HEK293T (cell line): ENCODE measurements at regions not wholly inside any gene's neighbourhood (a gene's known extent, or its start where the extent isn't known, plus 50 kb on each side); places are given as distances from the start of the nearest gene placed in this dataset.

ENCODE experiments used
- CTCF ChIA-PET: fragments of 350-600 bp; formaldehyde crosslinking; extraction: SDS; loops from one replicate; lab custom pipeline; 2021; ENCODE audit warnings: antibody characterized with exemption, inconsistent platforms; lab: Yijun Ruan, JAX
- POLR2A ChIA-PET: fragments of 350-600 bp; formaldehyde crosslinking; extraction: SDS; loops from one replicate; lab custom pipeline; 2020; ENCODE audit warnings: antibody characterized with exemption, inconsistent platforms; lab: Yijun Ruan, JAX
- DNase-seq: peaks from one replicate; pipeline ENCODE4 v3.0.0; 2012; ENCODE audit warnings: mixed read lengths; ENCODE audit errors: extremely low spot score
- ARNT ChIP-seq: fragments of 450-650 bp; IDR thresholded peaks from 2 replicates; pipeline ENCODE4 v1.6.1; 2017; ENCODE audit warnings: mild to moderate bottlenecking
- BHLHE40 ChIP-seq: fragments of 450-650 bp; IDR thresholded peaks from 2 replicates; pipeline ENCODE4 v1.6.1; 2016; ENCODE audit warnings: mild to moderate bottlenecking, moderate library complexity, borderline replicate concordance
- CTBP1 ChIP-seq: fragments of 450-650 bp; IDR thresholded peaks from 2 replicates; pipeline ENCODE4 v1.6.1; 2016; ENCODE audit warnings: borderline replicate concordance
- ELF4 ChIP-seq: fragments of 450-650 bp; IDR thresholded peaks from 2 replicates; pipeline ENCODE4 v1.6.1; 2017; ENCODE audit warnings: antibody characterized with exemption
- FOXA1 ChIP-seq: fragments of 450-650 bp; IDR thresholded peaks from 2 replicates; pipeline ENCODE4 v1.6.1; 2016; ENCODE audit warnings: mild to moderate bottlenecking
- FOXK2 ChIP-seq: fragments of 450-650 bp; IDR thresholded peaks from 2 replicates; pipeline ENCODE4 v1.6.1; 2016; ENCODE audit warnings: mild to moderate bottlenecking
- FOXM1 ChIP-seq: fragments of 450-650 bp; IDR thresholded peaks from 2 replicates; pipeline ENCODE4 v1.6.1; 2017; ENCODE audit warnings: mild to moderate bottlenecking, borderline replicate concordance
- HDGF ChIP-seq: fragments of 450-650 bp; IDR thresholded peaks from 2 replicates; pipeline ENCODE4 v1.6.1; 2017; ENCODE audit warnings: antibody characterized with exemption, borderline replicate concordance
- L3MBTL2 ChIP-seq: fragments of 450-650 bp; conservative IDR thresholded peaks from 2 replicates; pipeline ENCODE4 v1.6.1; 2016; ENCODE audit warnings: mild to moderate bottlenecking
- LEF1 ChIP-seq: fragments of 450-650 bp; IDR thresholded peaks from 2 replicates; pipeline ENCODE4 v1.6.1; 2017; ENCODE audit warnings: mild to moderate bottlenecking, borderline replicate concordance
- NFRKB ChIP-seq: fragments of 450-650 bp; IDR thresholded peaks from 2 replicates; pipeline ENCODE4 v1.6.1; 2016; ENCODE audit warnings: mild to moderate bottlenecking, moderate library complexity
- PKNOX1 ChIP-seq: fragments of 450-650 bp; IDR thresholded peaks from 2 replicates; pipeline ENCODE4 v1.6.1; 2016
- SP1 ChIP-seq: fragments of 450-650 bp; IDR thresholded peaks from 2 replicates; pipeline ENCODE4 v1.6.1; 2017
- SUZ12 ChIP-seq: fragments of 450-650 bp; IDR thresholded peaks from 2 replicates; pipeline ENCODE4 v1.6.1; 2016; ENCODE audit warnings: mild to moderate bottlenecking
- TARDBP ChIP-seq: fragments of 450-650 bp; IDR thresholded peaks from 2 replicates; pipeline ENCODE4 v1.6.1; 2016
- ZNF384 ChIP-seq: fragments of 450-650 bp; IDR thresholded peaks from 2 replicates; pipeline ENCODE4 v1.6.1; 2016

DNA sequence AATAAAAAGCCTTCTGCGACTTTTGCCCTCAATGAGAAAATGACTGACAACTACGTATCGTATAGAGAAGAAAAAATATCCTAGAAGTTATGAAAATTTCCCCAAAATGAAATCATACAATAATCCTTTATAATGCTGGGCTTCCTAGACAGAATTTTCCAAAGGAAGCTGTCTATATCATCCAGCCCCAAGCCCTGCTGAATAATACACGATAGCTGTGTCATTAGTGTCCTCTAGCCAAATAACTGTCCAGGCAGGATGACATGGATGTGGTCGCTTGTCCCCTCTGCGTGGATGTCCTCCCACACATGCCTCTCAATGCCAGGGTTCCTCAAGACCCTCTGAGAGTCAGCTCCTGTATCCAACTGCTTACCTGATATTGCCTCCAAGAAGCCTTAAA, 61.7 kb upstream of the ECHDC3 start:
- TF ChIP-seq CTBP1 (no peak), SP1 (no peak), TARDBP (no peak), PKNOX1 (no peak), L3MBTL2 (no peak), ELF4 (no peak), BHLHE40 (no peak), ARNT (no peak), FOXK2 (no peak)
- POLR2A ChIA-PET, result no interaction called here
- no peak for DNase-seq
- CTCF ChIA-PET, result interaction anchor here (0.6 kb wide), 1 partner anchor 71 kb away, joined by 3 read pairs; no protein-coding TSS in a partner anchor

DNA sequence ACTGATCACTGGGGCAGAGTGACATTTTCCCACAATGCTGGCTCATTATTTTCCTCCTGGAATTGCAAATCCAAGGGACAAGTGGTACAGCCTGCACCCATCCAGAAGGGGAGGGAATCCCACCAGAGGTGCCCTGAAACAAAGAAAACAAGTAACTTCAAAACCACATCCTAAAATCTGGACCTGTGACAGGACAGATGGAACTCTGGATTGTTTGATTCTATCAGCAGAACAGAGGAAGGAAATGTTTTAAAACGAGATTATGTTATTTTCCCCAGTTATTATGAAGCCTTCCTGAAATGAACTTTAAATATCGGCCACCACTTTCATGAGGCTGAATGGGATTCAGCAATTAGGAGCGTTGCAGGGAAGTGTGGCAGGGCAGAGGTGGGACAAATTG, 62.2 kb upstream of the ECHDC3 start:
- DNase-seq, result no peak
- POLR2A ChIA-PET, result no interaction called here

GRCh38 chr10:11678074-11678793, 63.9 kb upstream of the ECHDC3 start:
- CTCF ChIA-PET, result no interaction called here

More for the DNA sequence above, 62.2 kb upstream of the ECHDC3 start:
- TF ChIP-seq TARDBP, result no peak
- TF ChIP-seq HDGF, result no peak
- no peak for TF ChIP-seq SUZ12
- no peak for TF ChIP-seq LEF1
- no peak for TF ChIP-seq SP1
- no peak for TF ChIP-seq PKNOX1
- no peak for TF ChIP-seq FOXM1
- no peak for TF ChIP-seq L3MBTL2
- TF ChIP-seq ARNT, result no peak
- CTCF ChIA-PET, result no interaction called here

GRCh38 chr10:11677480-11677879, 64.7 kb upstream of the ECHDC3 start:
- DNase-seq, result no peak
- TF ChIP-seq NFRKB, result no peak
- TF ChIP-seq SP1, result no peak
- no peak for TF ChIP-seq PKNOX1
- TF ChIP-seq FOXK2, result no peak
- TF ChIP-seq SUZ12, result no peak
- TF ChIP-seq ARNT, result no peak
- TF ChIP-seq HDGF, result no peak
- ChIA-PET POLR2A (no interaction called here), CTCF (no interaction called here)

More at GRCh38 chr10:11678074-11678793, 63.9 kb upstream of the ECHDC3 start:
- POLR2A ChIA-PET, result no interaction called here
- DNase-seq, result no peak
- TF ChIP-seq L3MBTL2 (no peak), FOXM1 (no peak), NFRKB (no peak), PKNOX1 (no peak), LEF1 (no peak), FOXA1 (no peak), FOXK2 (no peak), SP1 (no peak), CTBP1 (no peak), ZNF384 (no peak), BHLHE40 (no peak), TARDBP (no peak), HDGF (no peak), ELF4 (no peak), ARNT (no peak), SUZ12 (no peak)

GRCh38 chr10:11673346-11674280, 62.2 kb upstream of the USP6NL start:
- CTCF ChIA-PET, result interaction anchor here (0.6 to 0.7 kb wide), 2 partner anchors 90 to 93 kb away, joined by 4 to 9 read pairs; no protein-coding TSS in a partner anchor
- POLR2A ChIA-PET, result interaction anchor here (0.6 kb wide), 1 partner anchor 11 kb away, joined by 3 read pairs; no protein-coding TSS in a partner anchor
- TF ChIP-seq ELF4, result no peak
- no peak for TF ChIP-seq LEF1
- no peak for DNase-seq
